HG03457 (cell line): ENCODE measurements at regions not wholly inside any gene's neighbourhood (a gene's known extent, or its start where the extent isn't known, plus 50 kb on each side); places are given as distances from the start of the nearest gene placed in this dataset.
"Not testable (repeated sequence)": the region's sequence is repeated elsewhere in the genome, so short reads cannot be mapped to it uniquely, and the experiment has no call there.

Source experiments
- ATAC-seq: cut with Tn5 transposase; IDR thresholded peaks from one replicate; pipeline ENCODE4 v1.9.1; 2021; ENCODE audit warnings: moderate number of reproducible peaks; ENCODE audit not compliant: unreplicated experiment

- ATAC-seq: not testable (repeated sequence)
Observed at GRCh38 chr7:80019809-80020207, 114.8 kb upstream of the GNAI1 start.

GRCh38 chr7:80018941-80019808 lies 115.5 kb upstream of the GNAI1 start:
- peak; percentile 91 for ATAC-seq

- ATAC-seq: no peak
Observed at GRCh38 chr7:80017101-80017698, 117.4 kb upstream of the GNAI1 start.

GRCh38 chr7:80014511-80014910 lies 120.1 kb upstream of the GNAI1 start:
- ATAC-seq: no peak

- ATAC-seq: no peak
Observed at GRCh38 chr7:80008039-80008438, 126.6 kb upstream of the GNAI1 start.

- no peak for ATAC-seq
Observed at GRCh38 chr7:80002865-80003264, 131.8 kb upstream of the GNAI1 start.

GRCh38 chr7:79998363-79998762 lies 136.3 kb upstream of the GNAI1 start:
- ATAC-seq: no peak

- ATAC-seq: no peak
Observed at GRCh38 chr7:79997345-79997744, 137.3 kb upstream of the GNAI1 start.

- not testable (repeated sequence) for ATAC-seq
Observed at GRCh38 chr7:79995741-79996140, 138.9 kb upstream of the GNAI1 start.

- no peak for ATAC-seq
Observed at GRCh38 chr7:79988653-79989052, 146.0 kb upstream of the GNAI1 start.

GRCh38 chr7:79984210-79984609 lies 150.4 kb upstream of the GNAI1 start:
- no peak for ATAC-seq

- no peak for ATAC-seq
Observed at GRCh38 chr7:79982141-79982770, 152.4 kb upstream of the GNAI1 start.

GRCh38 chr7:79980376-79980775 lies 154.3 kb upstream of the GNAI1 start:
- ATAC-seq: no peak

GRCh38 chr7:79979437-79979836 lies 155.2 kb upstream of the GNAI1 start:
- no peak for ATAC-seq

GRCh38 chr7:79977481-79977880 lies 157.2 kb upstream of the GNAI1 start:
- ATAC-seq: no peak

- ATAC-seq: not testable (repeated sequence)
Observed at GRCh38 chr7:79976711-79977020, 158.0 kb upstream of the GNAI1 start.

- ATAC-seq: not testable (repeated sequence)
Observed at GRCh38 chr7:79975986-79976710, 158.5 kb upstream of the GNAI1 start.

- ATAC-seq: no peak
Observed at GRCh38 chr7:79973455-79973854, 161.2 kb upstream of the GNAI1 start.

GRCh38 chr7:79971058-79971457 lies 163.6 kb upstream of the GNAI1 start:
- no peak for ATAC-seq

- ATAC-seq: no peak
Observed at GRCh38 chr7:79968894-79969293, 165.7 kb upstream of the GNAI1 start.

- ATAC-seq: no peak
Observed at GRCh38 chr7:79968077-79968648, 166.5 kb upstream of the GNAI1 start.
